H1 (cell line): ENCODE measurements at regions not wholly inside any gene's neighbourhood (a gene's known extent, or its start where the extent isn't known, plus 50 kb on each side); places are given as distances from the start of the nearest gene placed in this dataset.

Experiments used
- ASH2L ChIP-seq: fragments of 200-600, 300-600 bp; sonication (generic); IDR thresholded peaks from one replicate; pipeline ENCODE4 v1.7.1; 2017; ENCODE audit warnings: low read length
- EP300 ChIP-seq, 2 experiments: IDR thresholded peaks; 1 replicate in 1 of 2; 2 replicates in 1 of 2; pipeline ENCODE4 v1.6.1; 2011 to 2012; ENCODE audit warnings: low read depth in 2 of 2, low read length in 2 of 2, mild to moderate bottlenecking in 2 of 2, borderline replicate concordance in 1 of 2, inconsistent platforms in 1 of 2, moderate library complexity in 1 of 2
- EZH2 ChIP-seq: fragments of 200-600 bp; sonication (generic); IDR thresholded peaks from 2 replicates; pipeline ENCODE4 v1.7.1; 2012; ENCODE audit warnings: low read depth, mild to moderate bottlenecking, moderate library complexity, low read length, inconsistent platforms; ENCODE audit not compliant: severe bottlenecking
- HDAC6 ChIP-seq: IDR thresholded peaks from one replicate; pipeline ENCODE4 v1.7.1; 2012; ENCODE audit warnings: low read depth, mild to moderate bottlenecking, inconsistent platforms, low read length, moderate library complexity
- KDM4A ChIP-seq: IDR thresholded peaks from one replicate; pipeline ENCODE4 v1.7.1; 2012; ENCODE audit warnings: low read depth, mild to moderate bottlenecking, moderate library complexity, low read length, inconsistent platforms; ENCODE audit not compliant: severe bottlenecking
- MAX ChIP-seq: IDR thresholded peaks from 2 replicates; pipeline ENCODE4 v1.6.1; 2012; ENCODE audit warnings: inconsistent platforms
- POLR2A ChIP-seq, 2 experiments: IDR thresholded peaks; 1 replicate in 1 of 2; 2 replicates in 1 of 2; pipeline ENCODE4 v1.6.1; 2011; ENCODE audit warnings: low read depth in 2 of 2, low read length in 2 of 2, mild to moderate bottlenecking in 2 of 2; ENCODE audit errors: control extremely low read depth in 1 of 2
- RBBP5 ChIP-seq: IDR thresholded peaks from 2 replicates; pipeline ENCODE4 v1.7.1; 2012; ENCODE audit warnings: low read depth, mild to moderate bottlenecking, inconsistent platforms, low read length, moderate library complexity, borderline replicate concordance
- SIN3A ChIP-seq, 2 experiments: IDR thresholded peaks in 1 of 2; conservative IDR thresholded peaks in 1 of 2; 2 replicates each; pipeline ENCODE4 v1.6.1; 2011 to 2012; ENCODE audit warnings: low read length in 2 of 2, improper control_type of control experiment in 1 of 2, low read depth in 1 of 2, mild to moderate bottlenecking in 1 of 2
- TAF1 ChIP-seq: IDR thresholded peaks from 2 replicates; pipeline ENCODE4 v1.6.1; 2011; ENCODE audit warnings: mild to moderate bottlenecking, low read depth, low read length
- TAF7 ChIP-seq: optimal IDR thresholded peaks from 2 replicates; pipeline ENCODE3; 2011; ENCODE audit warnings: low read depth, mild to moderate bottlenecking, inconsistent platforms, low read length, moderate library complexity, borderline replicate concordance
- TEAD4 ChIP-seq: IDR thresholded peaks from 2 replicates; pipeline ENCODE4 v1.6.1; 2012; ENCODE audit warnings: low read depth, low read length, inconsistent platforms, mixed read lengths

DNA sequence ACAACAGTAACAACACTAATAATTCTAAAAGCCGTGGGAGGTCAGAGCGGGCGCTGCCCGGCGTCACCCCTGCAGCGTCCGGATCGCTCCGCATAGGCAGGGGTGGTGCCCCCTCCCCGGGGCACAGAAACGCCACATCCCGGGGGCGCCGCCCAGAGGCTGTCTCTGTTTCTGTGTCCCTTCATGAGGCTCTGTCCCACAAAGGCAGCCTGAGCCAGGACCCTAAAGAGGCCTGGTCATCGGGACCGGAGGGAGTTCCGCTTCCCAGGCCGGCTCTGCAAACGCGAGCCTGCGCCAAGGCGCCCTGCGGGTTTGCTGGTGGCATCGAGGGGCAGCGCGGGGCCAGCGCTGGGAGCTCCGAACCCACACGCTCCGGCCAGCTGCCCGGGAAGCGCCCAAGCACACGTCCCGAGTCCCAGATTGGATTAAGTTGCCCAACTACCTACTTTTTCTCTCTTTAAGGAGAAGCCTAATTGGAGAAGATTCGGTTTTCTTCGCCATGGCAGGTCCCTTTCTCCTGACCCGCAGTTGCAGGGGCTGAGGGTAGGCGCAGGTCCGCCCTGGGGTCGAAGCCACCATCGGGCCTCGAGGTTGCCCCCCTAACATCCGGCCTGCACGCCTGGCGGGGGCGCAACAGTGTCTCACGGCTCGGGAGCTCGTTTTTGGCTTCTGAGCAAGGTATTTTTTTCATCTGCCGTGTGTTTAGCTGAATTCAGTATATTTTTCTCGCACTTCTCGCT lies 421.7 kb downstream of the VRK1 start (continued):
- no peak for TF ChIP-seq TAF7
- TF ChIP-seq TEAD4: no peak
- peak; percentile 28; the same call in 1 of the 2 replicates for TF ChIP-seq TAF1
- TF ChIP-seq MAX: peak; percentile 71; the same call in 1 of the 2 replicates
- 0 out of 4 replicates have a peak, but pooled peaks of 1 of the 2 experiments have one; percentile 9 for TF ChIP-seq SIN3A (conservative IDR thresholded peaks at IDR 0.05 in 1 of 2, IDR thresholded peaks at IDR 0.05 in 1 of 2; ENCODE audit: low read depth in 1 of 2, low read length in 2 of 2)
- peak; percentile 34 for TF ChIP-seq EZH2
- TF ChIP-seq KDM4A: peak; percentile 80
- peak in 1 of 2 experiments; percentile 59; a peak in 2 of 3 replicates for TF ChIP-seq POLR2A (IDR thresholded peaks at IDR 0.05; ENCODE audit: control extremely low read depth in 1 of 2, low read depth in 2 of 2, low read length in 2 of 2)
- TF ChIP-seq EP300 (IDR thresholded peaks at IDR 0.05; ENCODE audit: borderline replicate concordance in 1 of 2, low read depth in 2 of 2, low read length in 2 of 2): no peak
- 0 out of 2 replicates have a peak, but pooled peaks have one; percentile 60 for TF ChIP-seq RBBP5
- TF ChIP-seq ASH2L: peak; percentile 64
- TF ChIP-seq HDAC6: no peak
